CD14-positive monocyte (primary cell): ENCODE measurements at regions not wholly inside any gene's neighbourhood (a gene's known extent, or its start where the extent isn't known, plus 50 kb on each side); places are given as distances from the start of the nearest gene placed in this dataset.

Source experiments
- DNase-seq, 3 donors: peaks; one replicate each; pipeline ENCODE4 v3.0.0-alpha.2; 2011 to 2022
- H2AFZ ChIP-seq: 2 replicates; pipeline ENCODE4 v1.6.0; 2012; ENCODE audit warnings: mild to moderate bottlenecking, low read depth, low read length, inconsistent platforms; ENCODE audit not compliant: insufficient read depth, poor library complexity, severe bottlenecking
- H3K27ac ChIP-seq, 2 donors: 1 replicate in 1 of 2; 2 replicates in 1 of 2; pipeline ENCODE4 v1.5.1; 2012 to 2013; ENCODE audit warnings: low read length in 2 of 2, control low read depth in 1 of 2, inconsistent platforms in 1 of 2, low read depth in 1 of 2, mild to moderate bottlenecking in 1 of 2
- H3K27me3 ChIP-seq, 2 donors: one replicate each; pipeline versions ENCODE4 v1.6.0 to v1.6.1; 2011 to 2013; ENCODE audit warnings: low read length in 2 of 2; ENCODE audit not compliant: control insufficient read depth in 2 of 2, insufficient read depth in 2 of 2
- H3K36me3 ChIP-seq, 2 donors: replicated peaks in 1 of 2; 1 replicate in 1 of 2; 2 replicates in 1 of 2; pipeline versions ENCODE4 v1.5.1 to v1.6.1; 2012 to 2013; ENCODE audit warnings: low read length in 2 of 2, control low read depth in 1 of 2, inconsistent platforms in 1 of 2, mild to moderate bottlenecking in 1 of 2; ENCODE audit not compliant: insufficient read depth in 2 of 2, control insufficient read depth in 1 of 2
- H3K4me1 ChIP-seq, 2 donors: 1 replicate in 1 of 2; 2 replicates in 1 of 2; pipeline versions ENCODE4 v1.5.1 to v1.6.1; 2012 to 2013; ENCODE audit warnings: low read length in 2 of 2, control low read depth in 1 of 2, inconsistent platforms in 1 of 2, mild to moderate bottlenecking in 1 of 2, moderate library complexity in 1 of 2; ENCODE audit not compliant: insufficient read depth in 2 of 2, control insufficient read depth in 1 of 2
- H3K4me2 ChIP-seq: replicated peaks from 2 replicates; pipeline ENCODE3; 2012; ENCODE audit warnings: low read length, moderate library complexity, mild to moderate bottlenecking; ENCODE audit not compliant: poor library complexity, severe bottlenecking; ENCODE audit errors: extremely low read depth
- H3K4me3 ChIP-seq, 3 experiments: fragments of 200-600 bp in 1 of 3; sonication (generic) in 1 of 3; replicated peaks in 1 of 3; 1 replicate in 2 of 3; 2 replicates in 1 of 3; pipeline ENCODE4 v1.5.1; 2011 to 2013; ENCODE audit warnings: low read length in 3 of 3, mild to moderate bottlenecking in 3 of 3, control low read depth in 2 of 3, low read depth in 2 of 3, inconsistent platforms in 1 of 3, moderate library complexity in 1 of 3
- H3K79me2 ChIP-seq: 2 replicates; pipeline ENCODE4 v1.6.0; 2012; ENCODE audit warnings: mild to moderate bottlenecking, control low read depth, inconsistent platforms, low read length, moderate library complexity; ENCODE audit not compliant: insufficient read depth
- H3K9ac ChIP-seq: 2 replicates; pipeline ENCODE4 v1.6.0; 2017; ENCODE audit warnings: low read length, mild to moderate bottlenecking; ENCODE audit not compliant: insufficient read depth, poor library complexity, severe bottlenecking
- H3K9me3 ChIP-seq, 2 donors: replicated peaks in 1 of 2; 1 replicate in 1 of 2; 2 replicates in 1 of 2; pipeline versions ENCODE4 v1.5.1 to v1.6.1; 2012 to 2013; ENCODE audit warnings: low read length in 2 of 2, control low read depth in 1 of 2; ENCODE audit not compliant: control insufficient read depth in 1 of 2, insufficient read depth in 1 of 2
- H4K20me1 ChIP-seq: 2 replicates; pipeline ENCODE4 v1.6.0; 2012; ENCODE audit warnings: mild to moderate bottlenecking, low read length, control low read depth, moderate library complexity; ENCODE audit not compliant: insufficient read depth
- H3K27ac Mint-ChIP-seq, 7 donors: one replicate each; pipeline ENCODE4 v1.8.0; 2020; ENCODE audit warnings: mild to moderate bottlenecking in 7 of 7, mixed read lengths in 7 of 7, moderate library complexity in 6 of 7, inconsistent platforms in 2 of 7
- H3K27me3 Mint-ChIP-seq, 3 donors: one replicate each; pipeline ENCODE4 v1.8.0; 2021 to 2022; ENCODE audit warnings: low read depth in 3 of 3, mild to moderate bottlenecking in 3 of 3, mixed read lengths in 3 of 3, moderate library complexity in 3 of 3, inconsistent platforms in 1 of 3
- H3K36me3 Mint-ChIP-seq, 2 donors: one replicate each; pipeline ENCODE4 v1.8.0; 2020; ENCODE audit warnings: mixed read lengths in 2 of 2, inconsistent platforms in 1 of 2, mild to moderate bottlenecking in 1 of 2
- H3K4me1 Mint-ChIP-seq: one replicate; pipeline ENCODE4 v1.8.0; 2020; ENCODE audit warnings: mild to moderate bottlenecking, mixed read lengths
- H3K4me3 Mint-ChIP-seq, 2 donors: one replicate each; pipeline ENCODE4 v1.8.0; 2020; ENCODE audit warnings: mild to moderate bottlenecking in 2 of 2, mixed read lengths in 2 of 2, moderate library complexity in 1 of 2
- H3K9me3 Mint-ChIP-seq, 7 donors: one replicate each; pipeline ENCODE4 v1.8.0; 2020 to 2022; ENCODE audit warnings: mixed read lengths in 7 of 7, mild to moderate bottlenecking in 6 of 7, moderate library complexity in 6 of 7, inconsistent platforms in 2 of 7
- CTCF ChIP-seq: fragments of 200-600 bp; IDR thresholded peaks from one replicate; pipeline ENCODE4 v1.8.0; 2022; ENCODE audit warnings: antibody characterized with exemption, mild to moderate bottlenecking
- WGBS: methylation state at CpG from one replicate; pipeline ENCODE4 v1.1.5; 2013; ENCODE audit warnings: missing lambda C conversion rate; ENCODE audit not compliant: insufficient coverage; 5-methylcytosine and 5-hydroxymethylcytosine counted together
- intact Hi-C, 2 donors: fragments of 100-400 bp; cut with micrococcal nuclease; formaldehyde crosslinking; loops; one replicate each; pipeline versions ENCODE4 v1.15.0 to v1.15.1; 2023

- TF ChIP-seq CTCF = no peak
- Histone ChIP-seq H3K27ac (no peak overlapping the region), H3K4me2 (no peak overlapping the region), H3K36me3 (no peaks in the 10 kb centered on the region), H3K4me3 (no peak overlapping the region), H3K4me1 (peaks cover 8 to 12% of the 10 kb centered on the region in 2 donors), H4K20me1 (no peaks in the 10 kb centered on the region), H3K27me3 (no peaks in the 10 kb centered on the region), H3K79me2 (no peaks in the 10 kb centered on the region), H3K9ac (no peak overlapping the region), H3K9me3 (no peaks in the 10 kb centered on the region), H2AFZ (no peak overlapping the region)
- Mint-ChIP-seq H3K36me3 (no peaks in the 10 kb centered on the region), H3K4me3 (no peak overlapping the region), H3K27ac (no peak overlapping the region), H3K27me3 (peaks cover 0 to 6% (median 3%) of the 10 kb centered on the region in 3 donors), H3K9me3 (peaks cover 0 to 2% (median 0%) of the 10 kb centered on the region in 7 donors), H3K4me1 (peaks cover 12% of the 10 kb centered on the region)
- 91% methylated on average over 8 of the region's 8 CpGs for WGBS
- no peak for DNase-seq
- intact Hi-C loops = no loop called here
These were observed 77.9 kb upstream of the WNT11 start for GRCh38 chr11:76284161-76284560.

- Histone ChIP-seq H3K27me3 (no peaks in the 10 kb centered on the region), H3K4me1 (peaks cover 4 to 6% of the 10 kb centered on the region in 2 donors), H3K9ac (no peak overlapping the region), H2AFZ (no peak overlapping the region), H3K36me3 (no peaks in the 10 kb centered on the region), H3K9me3 (no peaks in the 10 kb centered on the region), H3K79me2 (no peaks in the 10 kb centered on the region), H3K4me3 (no peak overlapping the region), H3K27ac (no peak overlapping the region), H4K20me1 (no peaks in the 10 kb centered on the region), H3K4me2 (no peak overlapping the region)
- H3K27ac Mint-ChIP-seq = no peak overlapping the region
- WGBS = 93% methylated on average over 7 of the region's 10 CpGs
- no peak for DNase-seq
- TF ChIP-seq CTCF = no peak
- H3K4me1 Mint-ChIP-seq = peaks cover 6% of the 10 kb centered on the region
- H3K4me3 Mint-ChIP-seq = no peak overlapping the region
- peaks cover 0 to 6% (median 3%) of the 10 kb centered on the region in 3 donors for H3K27me3 Mint-ChIP-seq
- intact Hi-C loops = no loop called here
- no peaks in the 10 kb centered on the region for H3K36me3 Mint-ChIP-seq
- H3K9me3 Mint-ChIP-seq = no peaks in the 10 kb centered on the region
These were observed 76.7 kb upstream of the WNT11 start for GRCh38 chr11:76282811-76283595.
